SK-N-MC (cell line): ENCODE measurements at regions not wholly inside any gene's neighbourhood (a gene's known extent, or its start where the extent isn't known, plus 50 kb on each side); places are given as distances from the start of the nearest gene placed in this dataset.

Experiments
- EZH2 ChIP-seq: fragments of 200-600 bp; sonication (generic); IDR thresholded peaks from one replicate; pipeline ENCODE4 v1.6.1; 2017; ENCODE audit warnings: antibody characterized with exemption
- POLR2AphosphoS5 ChIP-seq: IDR thresholded peaks from 2 replicates; pipeline ENCODE4 v1.6.1; 2012; ENCODE audit warnings: mild to moderate bottlenecking, low read depth, low read length, borderline replicate concordance

GRCh38 chr5:50967563-50968355 is 301.3 kb downstream of the PARP8 start:
- no peak for TF ChIP-seq EZH2
- TF ChIP-seq POLR2AphosphoS5: no peak
